ENCODE measurements at regions not wholly inside any gene's neighbourhood (a gene's known extent, or its start where the extent isn't known, plus 50 kb on each side); places are given as distances from the start of the nearest gene placed in this dataset.

DNA sequence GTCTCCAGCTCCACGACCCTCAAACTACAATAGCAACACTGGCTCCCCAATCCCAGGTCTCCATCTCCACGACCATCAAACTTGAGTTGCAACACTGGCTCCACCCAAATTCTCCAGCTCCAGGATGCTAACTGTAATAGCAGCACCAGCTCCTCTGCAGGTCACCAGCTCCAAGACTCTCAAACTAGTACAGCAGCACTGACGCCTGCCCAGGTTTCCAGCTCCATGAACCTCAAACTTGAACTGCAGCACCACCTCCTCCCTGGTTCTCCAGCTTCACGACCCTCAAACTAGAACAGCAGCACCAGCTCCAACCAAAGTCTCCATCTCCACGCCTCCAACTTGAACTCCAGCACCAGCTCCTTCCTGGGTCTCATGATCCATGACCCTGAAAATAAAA is 353.8 kb downstream of the PREX1 start:
- DNase-seq: no peak
- 52 to 57% methylated on average over 5 of the region's 5 CpGs for WGBS, 2 donors
- Histone ChIP-seq H3K27ac (no peak overlapping the region), H3K4me3 (no peak overlapping the region), H3K36me3 (no peaks in the 10 kb centered on the region), H3K27me3 (peaks cover 0 to 86% (median 0%) of the 10 kb centered on the region in 4 donors), H3K4me1 (no peaks in the 10 kb centered on the region), H3K9me3 (no peaks in the 10 kb centered on the region)
- intact Hi-C loops (cut with DNase I): no loop called here
- TF ChIP-seq, protein P1, sequence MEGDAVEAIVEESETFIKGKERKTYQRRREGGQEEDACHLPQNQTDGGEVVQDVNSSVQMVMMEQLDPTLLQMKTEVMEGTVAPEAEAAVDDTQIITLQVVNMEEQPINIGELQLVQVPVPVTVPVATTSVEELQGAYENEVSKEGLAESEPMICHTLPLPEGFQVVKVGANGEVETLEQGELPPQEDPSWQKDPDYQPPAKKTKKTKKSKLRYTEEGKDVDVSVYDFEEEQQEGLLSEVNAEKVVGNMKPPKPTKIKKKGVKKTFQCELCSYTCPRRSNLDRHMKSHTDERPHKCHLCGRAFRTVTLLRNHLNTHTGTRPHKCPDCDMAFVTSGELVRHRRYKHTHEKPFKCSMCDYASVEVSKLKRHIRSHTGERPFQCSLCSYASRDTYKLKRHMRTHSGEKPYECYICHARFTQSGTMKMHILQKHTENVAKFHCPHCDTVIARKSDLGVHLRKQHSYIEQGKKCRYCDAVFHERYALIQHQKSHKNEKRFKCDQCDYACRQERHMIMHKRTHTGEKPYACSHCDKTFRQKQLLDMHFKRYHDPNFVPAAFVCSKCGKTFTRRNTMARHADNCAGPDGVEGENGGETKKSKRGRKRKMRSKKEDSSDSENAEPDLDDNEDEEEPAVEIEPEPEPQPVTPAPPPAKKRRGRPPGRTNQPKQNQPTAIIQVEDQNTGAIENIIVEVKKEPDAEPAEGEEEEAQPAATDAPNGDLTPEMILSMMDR (IDR thresholded peaks at IDR 0.05): no peak
- no peak for TF ChIP-seq POLR2A (IDR thresholded peaks at IDR 0.05)

DNA sequence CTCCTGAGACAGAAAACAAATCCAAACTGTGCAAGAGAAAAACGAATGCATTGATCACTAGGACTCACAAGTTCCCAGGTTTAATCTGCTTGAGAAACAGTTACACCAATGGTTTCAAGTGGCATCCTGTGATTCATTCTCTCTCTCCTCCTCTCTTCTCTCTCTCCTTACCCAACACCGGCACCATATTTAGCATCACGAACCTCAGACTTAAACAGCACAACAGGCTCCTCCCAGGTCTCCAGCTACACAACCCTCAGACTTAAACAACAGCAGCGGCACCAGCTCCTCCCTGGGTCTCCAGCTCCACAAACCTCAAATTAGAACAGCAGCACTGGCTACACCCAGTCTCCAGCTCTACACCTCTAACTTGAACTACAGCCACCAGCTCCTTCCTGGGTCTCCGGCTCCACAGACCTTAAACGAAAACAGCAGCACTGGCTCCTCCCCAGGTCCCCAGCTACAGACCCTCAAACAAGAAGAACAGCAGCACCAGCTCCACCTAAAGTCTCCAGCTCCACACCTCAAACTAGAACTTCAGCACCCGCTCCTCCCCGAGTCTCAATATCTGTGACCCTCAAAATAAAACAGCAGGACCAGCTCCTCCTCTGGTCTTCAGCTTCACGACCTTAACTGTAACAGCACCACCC is 355.9 kb downstream of the PREX1 start:
- no peak overlapping the region for H3K27ac ChIP-seq
- WGBS, 2 donors: 50 to 63% methylated on average over 7 to 8 of the region's 9 CpGs
- H3K4me3 ChIP-seq: no peak overlapping the region
- no peaks in the 10 kb centered on the region for H3K4me1 ChIP-seq
- no peaks in the 10 kb centered on the region for H3K9me3 ChIP-seq
- no peak for TF ChIP-seq POLR2A (IDR thresholded peaks at IDR 0.05)
- TF ChIP-seq, protein P1 (IDR thresholded peaks at IDR 0.05): no peak
- intact Hi-C loops (cut with DNase I): no loop called here
- H3K36me3 ChIP-seq: no peaks in the 10 kb centered on the region
- DNase-seq: no peak
- H3K27me3 ChIP-seq: peaks cover 0 to 70% (median 0%) of the 10 kb centered on the region in 4 donors

DNA sequence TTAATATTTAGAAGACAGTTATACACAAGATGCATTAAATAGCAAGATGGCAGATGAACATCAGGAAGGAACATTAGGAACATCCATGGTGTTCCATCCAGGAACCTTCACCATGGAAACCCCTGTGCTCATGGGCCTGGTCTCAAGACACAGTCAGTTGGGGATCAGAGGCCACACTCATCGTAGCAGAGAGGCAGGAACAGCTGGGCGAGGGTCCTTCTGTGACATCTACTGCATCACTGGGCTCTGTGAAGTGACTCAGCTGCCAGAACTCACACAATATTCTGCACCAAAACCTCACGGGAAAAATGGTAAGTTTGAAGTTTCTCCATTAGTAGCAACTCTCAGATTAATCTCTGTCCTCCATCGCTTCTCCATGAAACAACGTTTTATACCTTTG is 356.6 kb downstream of the PREX1 start:
- Histone ChIP-seq H3K27me3 (peaks cover 0 to 63% (median 0%) of the 10 kb centered on the region in 4 donors), H3K9me3 (no peaks in the 10 kb centered on the region), H3K27ac (no peak overlapping the region), H3K4me1 (no peaks in the 10 kb centered on the region), H3K4me3 (no peak overlapping the region), H3K36me3 (no peaks in the 10 kb centered on the region)
- 49 to 74% methylated on average over 5 of the region's 5 CpGs for WGBS, 2 donors
- no peak for TF ChIP-seq POLR2A (IDR thresholded peaks at IDR 0.05)
- TF ChIP-seq, protein P1 (IDR thresholded peaks at IDR 0.05): no peak
- no peak for DNase-seq
- intact Hi-C loops (cut with DNase I): no loop called here

DNA sequence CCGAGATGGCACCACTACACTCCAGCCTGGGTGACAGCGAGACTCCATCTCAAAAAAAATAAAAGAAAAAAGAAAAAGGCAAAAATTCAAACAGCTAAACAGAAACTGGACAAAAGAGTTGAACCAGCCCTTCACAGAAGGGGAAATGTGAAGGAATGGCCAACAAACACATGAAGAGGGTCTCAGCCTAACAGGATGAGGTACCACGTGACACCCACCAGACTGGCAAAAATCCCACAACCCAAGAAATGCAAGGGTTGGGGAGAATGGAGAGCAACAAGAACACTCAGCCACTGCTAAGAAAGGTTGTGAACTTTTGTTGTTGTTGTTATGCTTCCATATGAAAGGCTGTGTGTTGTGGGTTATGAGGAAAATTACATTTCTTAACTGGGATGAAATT is 357.7 kb downstream of the PREX1 start:
- Histone ChIP-seq H3K4me3 (no peak overlapping the region), H3K27me3 (peaks cover 0 to 52% (median 0%) of the 10 kb centered on the region in 4 donors), H3K27ac (no peak overlapping the region), H3K9me3 (no peaks in the 10 kb centered on the region), H3K4me1 (no peaks in the 10 kb centered on the region), H3K36me3 (no peaks in the 10 kb centered on the region)
- TF ChIP-seq POLR2A (IDR thresholded peaks at IDR 0.05): no peak
- TF ChIP-seq, protein P1 (IDR thresholded peaks at IDR 0.05): no peak
- no peak for DNase-seq
- intact Hi-C loops (cut with DNase I): no loop called here
- WGBS, 2 donors: 83 to 91% methylated on average over 3 of the region's 3 CpGs

DNA sequence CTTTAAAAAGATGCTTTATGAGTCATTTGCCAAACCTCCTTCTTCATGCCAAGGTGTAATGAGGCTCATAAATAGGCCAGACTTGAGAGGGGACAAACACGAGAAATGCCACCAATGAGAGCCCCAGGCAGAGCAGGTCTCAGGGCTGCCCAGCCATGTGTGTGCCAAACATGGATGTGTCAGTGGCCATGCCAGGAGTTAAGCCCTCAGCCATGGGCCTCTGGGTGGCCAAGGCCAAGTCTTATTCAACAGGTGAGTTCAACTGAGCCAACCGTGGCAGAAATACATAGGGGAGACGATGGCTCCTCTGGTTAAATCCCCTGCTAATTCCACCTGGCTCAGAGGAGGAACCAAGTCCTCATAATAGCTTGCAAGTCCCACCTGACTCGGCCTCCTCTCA is 358.8 kb downstream of the PREX1 start:
- Histone ChIP-seq H3K27ac (no peak overlapping the region), H3K27me3 (peaks cover 0 to 43% (median 0%) of the 10 kb centered on the region in 4 donors), H3K36me3 (no peaks in the 10 kb centered on the region), H3K4me3 (no peak overlapping the region), H3K4me1 (peaks cover 0 to 2% (median 0%) of the 10 kb centered on the region in 3 donors), H3K9me3 (no peaks in the 10 kb centered on the region)
- WGBS, 2 donors: 71 to 84% methylated on average over 3 to 4 of the region's 4 CpGs
- TF ChIP-seq, protein P1 (IDR thresholded peaks at IDR 0.05): no peak
- no peak for TF ChIP-seq POLR2A (IDR thresholded peaks at IDR 0.05)
- no peak for DNase-seq
- intact Hi-C loops (cut with DNase I): no loop called here

All from esophagus squamous epithelium (tissue), 5 donors.